ENCODE measurements at regions not wholly inside any gene's neighbourhood (a gene's known extent, or its start where the extent isn't known, plus 50 kb on each side); places are given as distances from the start of the nearest gene placed in this dataset.

DNA sequence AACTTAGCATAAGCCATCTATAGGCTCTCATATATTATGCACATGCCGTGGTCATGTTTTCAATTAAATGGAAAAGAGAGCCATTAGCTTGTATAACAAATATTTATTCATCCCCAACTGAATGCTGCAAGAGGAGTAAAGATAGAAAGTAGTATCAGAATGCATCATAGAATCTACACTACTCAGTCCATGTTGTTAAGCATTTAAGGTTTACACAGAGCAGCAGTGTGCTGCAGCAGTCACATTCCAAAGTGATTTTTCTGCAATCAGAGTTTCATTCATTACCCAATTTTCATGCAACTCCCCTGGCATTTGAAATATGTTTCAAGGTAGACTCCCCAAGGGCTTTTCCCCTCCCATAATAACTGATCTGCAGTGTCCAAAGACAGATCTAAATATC lies 82.2 kb upstream of the LMO3 start:
- no peak for DNase-seq (ENCODE audit: low read depth in 2 of 2)

DNA sequence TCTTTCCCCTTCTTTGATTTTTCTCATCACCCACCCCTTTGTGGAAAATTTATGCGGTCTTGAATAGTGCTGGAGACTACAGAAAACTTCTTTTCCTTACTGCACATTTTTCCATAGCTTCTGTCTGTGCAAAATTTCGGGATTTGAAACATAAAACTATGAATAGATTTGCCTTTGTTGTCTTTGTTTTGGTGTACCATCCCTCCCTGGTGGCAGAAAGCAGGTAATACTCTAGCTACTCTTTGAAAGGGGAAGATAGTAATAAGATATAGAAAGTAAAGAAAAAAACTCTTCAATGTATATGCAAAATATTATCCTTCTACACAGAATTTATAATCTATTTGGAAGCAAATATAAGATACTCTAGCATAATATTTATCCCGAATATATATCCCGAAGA lies 79.1 kb upstream of the LMO3 start:
- no peak for DNase-seq (ENCODE audit: low read depth in 2 of 2)

DNA sequence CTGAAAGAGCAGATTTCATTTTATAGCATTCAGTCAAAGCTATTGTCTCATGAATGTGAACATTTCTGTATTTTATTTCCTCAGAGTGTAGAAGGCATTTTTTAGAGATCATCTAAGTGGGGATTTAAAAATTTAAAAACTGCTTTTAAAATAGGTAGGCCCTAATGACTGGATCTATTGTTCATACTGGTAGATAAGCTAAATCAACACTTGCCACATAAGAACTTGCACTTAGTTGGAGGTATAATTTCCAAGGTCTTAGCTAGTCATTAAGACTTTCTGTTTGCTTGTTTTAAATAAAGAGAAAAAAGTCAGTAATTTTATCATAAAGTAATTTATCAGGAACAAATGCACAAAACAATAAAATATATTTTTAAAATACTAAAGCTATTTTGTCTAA lies 75.2 kb upstream of the LMO3 start:
- DNase-seq (ENCODE audit: low read depth in 2 of 2) = no peak

DNA sequence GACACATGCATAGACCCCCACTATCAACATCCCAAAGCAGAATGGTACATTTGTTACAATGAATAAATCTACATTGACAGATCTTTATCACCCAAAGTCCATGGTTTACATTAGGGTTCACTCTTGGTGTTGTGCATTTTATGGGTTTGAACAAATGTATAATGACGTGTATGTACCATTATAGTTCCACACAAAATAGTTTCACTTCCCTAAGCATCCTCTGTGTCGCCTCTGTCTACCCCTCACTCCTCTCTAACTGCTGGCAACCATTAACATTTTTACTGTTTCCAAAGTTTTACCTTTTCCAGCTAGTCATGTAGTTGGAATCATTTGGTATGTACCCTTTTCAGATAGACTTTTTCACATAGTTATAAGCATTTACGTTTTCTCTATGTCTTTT lies 69.5 kb upstream of the LMO3 start:
- no peak for DNase-seq (ENCODE audit: low read depth in 2 of 2)

DNA sequence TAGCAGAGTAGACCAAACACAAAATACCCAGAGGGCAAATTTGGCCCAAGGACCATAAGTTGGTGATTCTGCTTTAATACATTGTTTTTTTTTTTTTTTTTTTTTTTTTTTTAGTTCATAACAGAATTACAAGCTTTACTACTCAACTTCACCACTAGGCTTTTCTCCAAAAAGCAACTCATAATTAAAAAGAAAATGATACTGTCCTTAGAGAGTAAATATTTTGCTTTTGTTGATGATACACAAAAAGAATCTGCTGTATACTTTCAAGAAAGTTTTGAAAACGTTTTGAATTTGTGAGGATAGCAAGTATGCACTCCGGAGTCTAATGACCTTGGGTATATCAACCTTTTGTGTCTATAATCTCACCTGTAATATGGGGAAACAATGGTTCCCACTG lies 68.9 kb upstream of the LMO3 start:
- DNase-seq (ENCODE audit: low read depth in 2 of 2) = no peak

DNA sequence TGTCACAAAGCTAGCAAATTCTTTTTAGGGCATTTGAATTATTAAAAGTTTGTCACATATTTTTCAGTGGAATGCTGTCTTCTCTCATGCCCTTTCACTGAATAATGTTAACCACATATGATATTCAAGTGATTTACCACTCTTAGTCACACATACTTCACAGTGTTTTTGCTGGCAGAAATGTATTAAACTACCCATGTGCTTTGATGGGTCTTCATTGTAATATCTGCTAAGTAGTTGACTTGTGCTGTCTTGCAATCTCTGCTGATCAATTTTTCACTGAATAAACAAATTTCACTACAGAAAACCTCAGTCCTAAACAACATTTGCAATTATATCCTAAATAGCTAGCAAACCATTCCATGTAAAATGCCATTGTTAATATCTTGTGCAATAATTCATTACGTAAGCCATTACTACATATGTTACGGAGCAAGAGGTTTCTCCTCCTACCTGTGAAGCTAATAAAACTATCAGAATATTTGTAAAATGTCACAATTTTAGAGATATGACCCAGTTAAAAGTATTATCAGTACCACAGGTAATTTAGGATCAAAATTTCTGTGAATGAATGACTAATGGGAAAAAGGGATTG lies 64.6 kb upstream of the LMO3 start:
- DNase-seq (ENCODE audit: low read depth in 2 of 2) = no peak

DNA sequence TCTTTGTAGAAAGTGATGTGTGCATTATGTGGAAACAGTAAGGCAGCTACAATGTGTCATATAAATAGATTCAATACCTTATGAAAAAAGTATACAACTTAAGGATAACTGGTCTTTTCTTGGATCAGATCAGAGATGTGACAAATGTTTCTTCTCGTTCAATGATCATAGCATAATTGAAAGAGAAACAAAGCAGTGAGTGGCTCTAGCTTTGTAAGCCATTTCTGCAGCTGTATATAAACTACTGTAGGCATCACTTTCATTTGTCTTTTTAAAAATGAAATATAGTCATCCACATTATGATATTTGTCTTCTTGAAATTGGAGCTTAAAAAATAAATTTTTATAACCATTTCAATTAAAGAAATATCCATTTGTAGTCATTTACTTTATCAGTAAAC lies 63.8 kb upstream of the LMO3 start:
- no peak for DNase-seq (ENCODE audit: low read depth in 2 of 2)

DNA sequence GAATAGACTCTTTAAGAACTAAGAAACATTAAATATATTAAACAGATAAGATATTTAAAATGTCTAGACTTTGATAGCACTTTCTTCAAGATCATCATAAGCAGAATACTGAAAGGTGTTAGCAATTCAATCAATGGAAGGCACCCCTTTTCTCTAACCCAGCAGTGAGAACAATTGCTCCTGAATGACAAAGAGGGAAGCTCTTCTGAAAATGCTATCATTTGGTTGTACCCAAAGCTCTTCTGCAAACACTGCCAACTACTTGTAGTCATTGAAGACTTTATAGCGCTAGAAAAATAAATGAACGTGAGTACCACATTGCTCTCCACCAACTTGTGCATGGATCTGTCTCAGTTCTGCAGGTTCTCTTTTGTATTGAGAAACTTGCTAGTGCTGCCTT lies 62.2 kb upstream of the LMO3 start:
- DNase-seq (ENCODE audit: low read depth in 2 of 2) = no peak

DNA sequence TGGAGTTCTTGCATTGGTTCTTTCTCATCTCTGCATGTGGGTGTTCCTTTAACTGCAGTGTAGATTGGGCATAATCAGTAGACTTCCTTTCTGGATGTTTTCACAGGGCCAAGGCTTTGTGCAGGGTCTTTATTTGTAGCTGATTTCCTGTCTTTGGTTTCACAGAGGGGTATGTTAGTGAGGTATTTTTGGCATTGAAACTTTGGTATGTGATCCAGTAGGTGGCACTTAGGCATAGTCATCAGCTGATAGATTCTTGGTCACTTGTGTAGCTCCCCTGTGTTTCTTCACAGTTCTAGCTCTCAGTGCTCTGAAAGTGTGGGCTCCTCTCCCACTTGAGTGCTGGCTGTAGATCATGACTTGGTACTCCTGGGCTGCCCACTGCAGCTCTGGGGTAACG lies 52.7 kb upstream of the LMO3 start:
- DNase-seq (ENCODE audit: low read depth in 2 of 2) = no peak
